ENCODE measurements at regions not wholly inside any gene's neighbourhood (a gene's known extent, or its start where the extent isn't known, plus 50 kb on each side); places are given as distances from the start of the nearest gene placed in this dataset.

- H3K27me3 ChIP-seq (ENCODE audit: control insufficient read depth in 5 of 5, insufficient read depth in 4 of 5, low read length in 5 of 5) = no peaks in the 10 kb centered on the region
- no peaks in the 10 kb centered on the region for H3K36me3 ChIP-seq (ENCODE audit: control insufficient read depth in 5 of 5, insufficient read depth in 5 of 5, low read length in 5 of 5)
- H3K27ac ChIP-seq (ENCODE audit: low read depth, low read length) = no peak overlapping the region
- H3K9ac ChIP-seq (ENCODE audit: low read length in 5 of 5) = no peak overlapping the region
- H3K9me3 ChIP-seq (ENCODE audit: control insufficient read depth in 5 of 5, low read length in 5 of 5) = no peaks in the 10 kb centered on the region
- H3K4me1 ChIP-seq (ENCODE audit: control insufficient read depth in 5 of 5, insufficient read depth in 5 of 5, low read length in 5 of 5) = no peaks in the 10 kb centered on the region
- no peak overlapping the region for H3K4me3 ChIP-seq (ENCODE audit: low read depth in 1 of 5, low read length in 5 of 5)
Observed at GRCh38 chr12:78721906-78722305, 142.7 kb upstream of the SYT1 start.

- Histone ChIP-seq H3K4me1 (ENCODE audit: control insufficient read depth in 5 of 5, insufficient read depth in 5 of 5, low read length in 5 of 5) (no peaks in the 10 kb centered on the region), H3K27me3 (ENCODE audit: control insufficient read depth in 5 of 5, insufficient read depth in 4 of 5, low read length in 5 of 5) (no peaks in the 10 kb centered on the region), H3K4me3 (ENCODE audit: low read depth in 1 of 5, low read length in 5 of 5) (no peak overlapping the region)
Observed at GRCh38 chr12:78725033-78725432, 139.5 kb upstream of the SYT1 start.

GRCh38 chr12:78725951-78726580, 138.5 kb upstream of the SYT1 start:
- Histone ChIP-seq H3K9me3 (ENCODE audit: control insufficient read depth in 5 of 5, low read length in 5 of 5) (no peaks in the 10 kb centered on the region), H3K36me3 (ENCODE audit: control insufficient read depth in 5 of 5, insufficient read depth in 5 of 5, low read length in 5 of 5) (no peaks in the 10 kb centered on the region), H3K4me3 (ENCODE audit: low read depth in 1 of 5, low read length in 5 of 5) (no peak overlapping the region), H3K27me3 (ENCODE audit: control insufficient read depth in 5 of 5, insufficient read depth in 4 of 5, low read length in 5 of 5) (no peaks in the 10 kb centered on the region), H3K9ac (ENCODE audit: low read length in 5 of 5) (no peak overlapping the region), H3K4me1 (ENCODE audit: control insufficient read depth in 5 of 5, insufficient read depth in 5 of 5, low read length in 5 of 5) (no peaks in the 10 kb centered on the region), H3K27ac (ENCODE audit: low read depth, low read length) (no peak overlapping the region)

More at GRCh38 chr12:78725033-78725432, 139.5 kb upstream of the SYT1 start:
- Histone ChIP-seq H3K9ac (ENCODE audit: low read length in 5 of 5) (no peak overlapping the region), H3K27ac (ENCODE audit: low read depth, low read length) (no peak overlapping the region), H3K36me3 (ENCODE audit: control insufficient read depth in 5 of 5, insufficient read depth in 5 of 5, low read length in 5 of 5) (no peaks in the 10 kb centered on the region), H3K9me3 (ENCODE audit: control insufficient read depth in 5 of 5, low read length in 5 of 5) (no peaks in the 10 kb centered on the region)

GRCh38 chr12:78726854-78727253, 137.7 kb upstream of the SYT1 start:
- no peaks in the 10 kb centered on the region for H3K36me3 ChIP-seq (ENCODE audit: control insufficient read depth in 5 of 5, insufficient read depth in 5 of 5, low read length in 5 of 5)
- no peaks in the 10 kb centered on the region for H3K9me3 ChIP-seq (ENCODE audit: control insufficient read depth in 5 of 5, low read length in 5 of 5)
- H3K4me1 ChIP-seq (ENCODE audit: control insufficient read depth in 5 of 5, insufficient read depth in 5 of 5, low read length in 5 of 5) = no peaks in the 10 kb centered on the region
- no peaks in the 10 kb centered on the region for H3K27me3 ChIP-seq (ENCODE audit: control insufficient read depth in 5 of 5, insufficient read depth in 4 of 5, low read length in 5 of 5)
- H3K4me3 ChIP-seq (ENCODE audit: low read depth in 1 of 5, low read length in 5 of 5) = no peak overlapping the region
- no peak overlapping the region for H3K9ac ChIP-seq (ENCODE audit: low read length in 5 of 5)
- no peak overlapping the region for H3K27ac ChIP-seq (ENCODE audit: low read depth, low read length)

GRCh38 chr12:78732481-78732880, 132.1 kb upstream of the SYT1 start:
- no peak overlapping the region for H3K27ac ChIP-seq (ENCODE audit: low read depth, low read length)
- no peaks in the 10 kb centered on the region for H3K9me3 ChIP-seq (ENCODE audit: control insufficient read depth in 5 of 5, low read length in 5 of 5)
- H3K27me3 ChIP-seq (ENCODE audit: control insufficient read depth in 5 of 5, insufficient read depth in 4 of 5, low read length in 5 of 5) = no peaks in the 10 kb centered on the region
- H3K36me3 ChIP-seq (ENCODE audit: control insufficient read depth in 5 of 5, insufficient read depth in 5 of 5, low read length in 5 of 5) = no peaks in the 10 kb centered on the region
- H3K4me3 ChIP-seq (ENCODE audit: low read depth in 1 of 5, low read length in 5 of 5) = no peak overlapping the region
- no peak overlapping the region for H3K9ac ChIP-seq (ENCODE audit: low read length in 5 of 5)
- H3K4me1 ChIP-seq (ENCODE audit: control insufficient read depth in 5 of 5, insufficient read depth in 5 of 5, low read length in 5 of 5) = no peaks in the 10 kb centered on the region

GRCh38 chr12:78739653-78740052, 124.9 kb upstream of the SYT1 start:
- Histone ChIP-seq H3K9me3 (ENCODE audit: control insufficient read depth in 5 of 5, low read length in 5 of 5) (peaks cover 0 to 3% (median 0%) of the 10 kb centered on the region in 5 donors), H3K9ac (ENCODE audit: low read length in 5 of 5) (no peak overlapping the region), H3K27me3 (ENCODE audit: control insufficient read depth in 5 of 5, insufficient read depth in 4 of 5, low read length in 5 of 5) (no peaks in the 10 kb centered on the region), H3K27ac (ENCODE audit: low read depth, low read length) (no peak overlapping the region), H3K4me3 (ENCODE audit: low read depth in 1 of 5, low read length in 5 of 5) (no peak overlapping the region), H3K4me1 (ENCODE audit: control insufficient read depth in 5 of 5, insufficient read depth in 5 of 5, low read length in 5 of 5) (no peaks in the 10 kb centered on the region), H3K36me3 (ENCODE audit: control insufficient read depth in 5 of 5, insufficient read depth in 5 of 5, low read length in 5 of 5) (no peaks in the 10 kb centered on the region)

GRCh38 chr12:78746001-78746400, 118.6 kb upstream of the SYT1 start:
- no peaks in the 10 kb centered on the region for H3K36me3 ChIP-seq (ENCODE audit: control insufficient read depth in 5 of 5, insufficient read depth in 5 of 5, low read length in 5 of 5)
- H3K27ac ChIP-seq (ENCODE audit: low read depth, low read length) = no peak overlapping the region
- H3K4me3 ChIP-seq (ENCODE audit: low read depth in 1 of 5, low read length in 5 of 5) = no peak overlapping the region
- H3K9ac ChIP-seq (ENCODE audit: low read length in 5 of 5) = no peak overlapping the region
- H3K27me3 ChIP-seq (ENCODE audit: control insufficient read depth in 5 of 5, insufficient read depth in 4 of 5, low read length in 5 of 5) = no peaks in the 10 kb centered on the region
- H3K9me3 ChIP-seq (ENCODE audit: control insufficient read depth in 5 of 5, low read length in 5 of 5) = peaks cover 0 to 3% (median 0%) of the 10 kb centered on the region in 5 donors
- no peaks in the 10 kb centered on the region for H3K4me1 ChIP-seq (ENCODE audit: control insufficient read depth in 5 of 5, insufficient read depth in 5 of 5, low read length in 5 of 5)

- Histone ChIP-seq H3K36me3 (ENCODE audit: control insufficient read depth in 5 of 5, insufficient read depth in 5 of 5, low read length in 5 of 5) (no peaks in the 10 kb centered on the region), H3K4me1 (ENCODE audit: control insufficient read depth in 5 of 5, insufficient read depth in 5 of 5, low read length in 5 of 5) (no peaks in the 10 kb centered on the region), H3K27ac (ENCODE audit: low read depth, low read length) (no peak overlapping the region), H3K9ac (ENCODE audit: low read length in 5 of 5) (no peak overlapping the region), H3K4me3 (ENCODE audit: low read depth in 1 of 5, low read length in 5 of 5) (no peak overlapping the region), H3K9me3 (ENCODE audit: control insufficient read depth in 5 of 5, low read length in 5 of 5) (peaks cover 0 to 3% (median 0%) of the 10 kb centered on the region in 5 donors), H3K27me3 (ENCODE audit: control insufficient read depth in 5 of 5, insufficient read depth in 4 of 5, low read length in 5 of 5) (no peaks in the 10 kb centered on the region)
Observed at GRCh38 chr12:78753058-78753457, 111.5 kb upstream of the SYT1 start.

- Histone ChIP-seq H3K4me1 (ENCODE audit: control insufficient read depth in 5 of 5, insufficient read depth in 5 of 5, low read length in 5 of 5) (no peaks in the 10 kb centered on the region), H3K27ac (ENCODE audit: low read depth, low read length) (no peak overlapping the region), H3K9ac (ENCODE audit: low read length in 5 of 5) (no peak overlapping the region), H3K9me3 (ENCODE audit: control insufficient read depth in 5 of 5, low read length in 5 of 5) (peaks cover 0 to 3% (median 0%) of the 10 kb centered on the region in 5 donors), H3K4me3 (ENCODE audit: low read depth in 1 of 5, low read length in 5 of 5) (no peak overlapping the region), H3K36me3 (ENCODE audit: control insufficient read depth in 5 of 5, insufficient read depth in 5 of 5, low read length in 5 of 5) (no peaks in the 10 kb centered on the region), H3K27me3 (ENCODE audit: control insufficient read depth in 5 of 5, insufficient read depth in 4 of 5, low read length in 5 of 5) (no peaks in the 10 kb centered on the region)
Observed at GRCh38 chr12:78756936-78757335, 107.6 kb upstream of the SYT1 start.

- no peaks in the 10 kb centered on the region for H3K27me3 ChIP-seq (ENCODE audit: control insufficient read depth in 5 of 5, insufficient read depth in 4 of 5, low read length in 5 of 5)
- no peak overlapping the region for H3K27ac ChIP-seq (ENCODE audit: low read depth, low read length)
- no peaks in the 10 kb centered on the region for H3K4me1 ChIP-seq (ENCODE audit: control insufficient read depth in 5 of 5, insufficient read depth in 5 of 5, low read length in 5 of 5)
- H3K36me3 ChIP-seq (ENCODE audit: control insufficient read depth in 5 of 5, insufficient read depth in 5 of 5, low read length in 5 of 5) = no peaks in the 10 kb centered on the region
- no peak overlapping the region for H3K4me3 ChIP-seq (ENCODE audit: low read depth in 1 of 5, low read length in 5 of 5)
- H3K9me3 ChIP-seq (ENCODE audit: control insufficient read depth in 5 of 5, low read length in 5 of 5) = peaks cover 0 to 3% (median 0%) of the 10 kb centered on the region in 5 donors
- H3K9ac ChIP-seq (ENCODE audit: low read length in 5 of 5) = no peak overlapping the region
Observed at GRCh38 chr12:78759367-78759766, 105.2 kb upstream of the SYT1 start.
